Upper lobe of left lung (tissue), 6 donors: ENCODE measurements at regions not wholly inside any gene's neighbourhood (a gene's known extent, or its start where the extent isn't known, plus 50 kb on each side); places are given as distances from the start of the nearest gene placed in this dataset.

Experiments
- ATAC-seq, 2 donors: fragments of 200-7000 bp; cut with Tn5 transposase; one replicate each; pipeline ENCODE4 v1.9.1; 2022; ENCODE audit warnings: mild to moderate bottlenecking in 2 of 2, moderate library complexity in 2 of 2; ENCODE audit not compliant: low FRiP score in 2 of 2
- DNase-seq, 2 donors: peaks; one replicate each; pipeline ENCODE4 v3.0.0-alpha.2; 2019 to 2020
- H3K27ac ChIP-seq, 4 donors: fragments of 200-600 bp; sonication (generic); one replicate each; pipeline ENCODE4 v1.5.1; 2016 to 2019
- H3K27me3 ChIP-seq, 4 donors: fragments of 200-600 bp; sonication (generic); one replicate each; pipeline ENCODE4 v1.5.1; 2017 to 2019
- H3K36me3 ChIP-seq, 4 donors: fragments of 200-600 bp; sonication (generic); one replicate each; pipeline ENCODE4 v1.5.1; 2016 to 2019
- H3K4me1 ChIP-seq, 4 donors: fragments of 200-600 bp; sonication (generic); one replicate each; pipeline ENCODE4 v1.5.1; 2018 to 2019
- H3K4me3 ChIP-seq, 4 donors: fragments of 200-600 bp; sonication (generic); one replicate each; pipeline ENCODE4 v1.5.1; 2017 to 2019; ENCODE audit warnings: mild to moderate bottlenecking in 2 of 4, moderate library complexity in 1 of 4
- H3K9me3 ChIP-seq, 4 donors: fragments of 200-600 bp; sonication (generic); one replicate each; pipeline ENCODE4 v1.5.1; 2018 to 2019
- CTCF ChIP-seq, 6 experiments: fragments of 450-650 bp in 4 of 6; fragments of 200-600 bp in 2 of 6; sonication (generic) in 2 of 6; IDR thresholded peaks; one replicate each; pipeline ENCODE4 v1.5.1; 2016 to 2019; ENCODE audit warnings: antibody characterized with exemption in 6 of 6
- EP300 ChIP-seq, 4 donors: sonication (generic); formaldehyde crosslinking; IDR thresholded peaks; one replicate each; pipeline ENCODE4 v1.5.1; 2017; ENCODE audit warnings: antibody characterized with exemption in 4 of 4, control low read depth in 2 of 4
- POLR2A ChIP-seq, 4 donors: fragments of 450-650 bp; IDR thresholded peaks; one replicate each; pipeline ENCODE4 v1.5.1; 2016 to 2017; ENCODE audit warnings: antibody characterized with exemption in 4 of 4, mild to moderate bottlenecking in 2 of 4
- POLR2AphosphoS5 ChIP-seq, 2 donors: sonication (generic); formaldehyde crosslinking; IDR thresholded peaks; one replicate each; pipeline ENCODE4 v1.5.1; 2017; ENCODE audit warnings: antibody characterized with exemption in 2 of 2
- WGBS, 2 donors: methylation state at CpG; one replicate each; pipeline ENCODE4 v1.1.5; 2017 to 2018; 5-methylcytosine and 5-hydroxymethylcytosine counted together
- donor health status: DM: no; HTN: no; CAD: no; lungs with moderate emphysema.
- donor health status: DM: no; HTN: yes; CAD: no; lungs with severe emphysema.

DNA sequence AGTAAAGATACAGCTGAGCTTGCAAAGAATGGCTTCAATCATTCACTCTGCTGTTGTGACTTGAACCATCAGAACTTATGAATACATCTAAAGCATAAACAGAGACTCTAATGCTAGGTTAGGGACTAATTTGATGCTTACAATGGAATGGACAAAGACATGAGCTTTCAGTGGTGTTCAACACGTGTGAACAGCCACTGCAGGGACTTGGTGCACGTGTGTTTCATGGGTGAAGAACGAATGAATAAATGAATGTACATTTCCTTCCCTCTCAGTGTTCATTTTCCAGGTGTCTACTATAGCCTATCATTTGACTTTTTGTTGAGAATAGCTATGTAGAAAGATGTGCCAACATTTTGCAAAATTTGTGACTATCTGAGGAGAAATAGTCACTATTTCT lies 98.3 kb downstream of the VIP start:
- TF ChIP-seq CTCF (IDR thresholded peaks at IDR 0.05): no peak
- TF ChIP-seq EP300 (IDR thresholded peaks at IDR 0.05): no peak
- no peak for TF ChIP-seq POLR2AphosphoS5 (IDR thresholded peaks at IDR 0.05)
- H3K27ac ChIP-seq: no peak overlapping the region
- ATAC-seq (no peak), DNase-seq (no peak)
- no peaks in the 10 kb centered on the region for H3K27me3 ChIP-seq
- H3K4me1 ChIP-seq: no peaks in the 10 kb centered on the region
- no peak overlapping the region for H3K4me3 ChIP-seq
- no peaks in the 10 kb centered on the region for H3K9me3 ChIP-seq
- 80 to 93% methylated on average over 3 of the region's 3 CpGs for WGBS, 2 donors
- no peaks in the 10 kb centered on the region for H3K36me3 ChIP-seq

- ATAC-seq (no peak), DNase-seq (no peak)
- no peaks in the 10 kb centered on the region for H3K9me3 ChIP-seq
- no peaks in the 10 kb centered on the region for H3K4me1 ChIP-seq
- no peaks in the 10 kb centered on the region for H3K36me3 ChIP-seq
- H3K27me3 ChIP-seq: no peaks in the 10 kb centered on the region
- TF ChIP-seq POLR2AphosphoS5 (IDR thresholded peaks at IDR 0.05) (no peak), POLR2A (IDR thresholded peaks at IDR 0.05) (no peak), EP300 (IDR thresholded peaks at IDR 0.05) (no peak), CTCF (IDR thresholded peaks at IDR 0.05) (no peak)
- no peak overlapping the region for H3K4me3 ChIP-seq
- WGBS, 2 donors: 81 to 84% methylated on average over 3 of the region's 3 CpGs
- H3K27ac ChIP-seq: no peak overlapping the region
These were observed 103.6 kb downstream of the VIP start for GRCh38 chr6:152854086-152854795.

GRCh38 chr6:152858141-152858540 lies 107.5 kb downstream of the VIP start:
- Histone ChIP-seq H3K4me1 (no peaks in the 10 kb centered on the region), H3K36me3 (no peaks in the 10 kb centered on the region), H3K27me3 (no peaks in the 10 kb centered on the region), H3K4me3 (no peak overlapping the region), H3K9me3 (no peaks in the 10 kb centered on the region), H3K27ac (no peak overlapping the region)
- TF ChIP-seq POLR2AphosphoS5 (IDR thresholded peaks at IDR 0.05) (no peak), CTCF (IDR thresholded peaks at IDR 0.05) (no peak), EP300 (IDR thresholded peaks at IDR 0.05) (no peak), POLR2A (IDR thresholded peaks at IDR 0.05) (no peak)
- DNase-seq: no peak
- no peak for ATAC-seq
- WGBS, 2 donors: 61 to 73% methylated on average over 2 of the region's 2 CpGs

DNA sequence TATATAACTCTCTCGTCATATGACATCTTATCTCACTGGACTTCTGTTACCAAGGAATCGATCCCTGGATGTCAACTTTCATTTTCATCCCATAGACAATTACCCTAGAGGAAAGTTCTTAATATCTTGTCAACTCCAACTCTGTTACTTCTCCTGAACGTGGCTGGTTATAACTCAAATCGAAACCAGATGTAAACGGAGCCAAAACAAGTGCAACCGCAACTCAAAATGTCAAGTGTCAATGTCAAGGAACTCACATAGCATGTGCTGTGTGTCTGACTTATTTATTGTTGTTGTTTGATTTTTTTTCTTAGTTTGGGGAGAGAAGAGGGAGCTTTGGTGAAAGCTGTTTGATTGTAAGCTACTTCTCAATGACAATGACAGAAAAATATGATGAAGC lies 108.6 kb downstream of the VIP start:
- H3K4me3 ChIP-seq: no peak overlapping the region
- 66 to 70% methylated on average over 6 of the region's 6 CpGs for WGBS, 2 donors
- no peaks in the 10 kb centered on the region for H3K4me1 ChIP-seq
- H3K9me3 ChIP-seq: no peaks in the 10 kb centered on the region
- TF ChIP-seq POLR2A (IDR thresholded peaks at IDR 0.05): no peak
- TF ChIP-seq POLR2AphosphoS5 (IDR thresholded peaks at IDR 0.05): no peak
- no peak for TF ChIP-seq EP300 (IDR thresholded peaks at IDR 0.05)
- no peak for TF ChIP-seq CTCF (IDR thresholded peaks at IDR 0.05)
- no peak for DNase-seq
- no peaks in the 10 kb centered on the region for H3K36me3 ChIP-seq
- ATAC-seq: no peak
- H3K27me3 ChIP-seq: no peaks in the 10 kb centered on the region
- H3K27ac ChIP-seq: no peak overlapping the region
